HUES64 (cell line): ENCODE measurements at regions not wholly inside any gene's neighbourhood (a gene's known extent, or its start where the extent isn't known, plus 50 kb on each side); places are given as distances from the start of the nearest gene placed in this dataset.
"Not testable (repeated sequence)": the region's sequence is repeated elsewhere in the genome, so short reads cannot be mapped to it uniquely, and the experiment has no call there.

Source experiments
- H3K27ac ChIP-seq: 2 replicates; pipeline ENCODE4 v1.7.0; 2013; ENCODE audit warnings: low read depth, low read length, inconsistent platforms
- H3K27me3 ChIP-seq: 2 replicates; pipeline ENCODE4 v1.6.1; 2013; ENCODE audit warnings: mild to moderate bottlenecking, low read length; ENCODE audit not compliant: insufficient read depth
- H3K36me3 ChIP-seq: 2 replicates; pipeline ENCODE4 v1.6.1; 2013; ENCODE audit warnings: mild to moderate bottlenecking, low read length; ENCODE audit not compliant: insufficient read depth
- H3K4me1 ChIP-seq: 2 replicates; pipeline ENCODE4 v1.6.1; 2013; ENCODE audit warnings: mild to moderate bottlenecking, low read length, moderate library complexity; ENCODE audit not compliant: insufficient read depth
- H3K4me3 ChIP-seq: 2 replicates; pipeline ENCODE4 v1.5.1; 2013; ENCODE audit warnings: mild to moderate bottlenecking, low read length, moderate library complexity
- H3K9ac ChIP-seq: 2 replicates; pipeline ENCODE4 v1.6.1; 2013; ENCODE audit warnings: mild to moderate bottlenecking, low read depth, low read length
- H3K9me3 ChIP-seq: 2 replicates; pipeline ENCODE4 v1.6.1; 2013; ENCODE audit warnings: low read depth, low read length; ENCODE audit not compliant: insufficient read depth
- WGBS: fragments of 150-250, 120-280 bp; methylation state at CpG from one replicate; pipeline ENCODE4 v1.1.7; 2013; ENCODE audit warnings: missing lambda C conversion rate; 5-methylcytosine and 5-hydroxymethylcytosine counted together

DNA sequence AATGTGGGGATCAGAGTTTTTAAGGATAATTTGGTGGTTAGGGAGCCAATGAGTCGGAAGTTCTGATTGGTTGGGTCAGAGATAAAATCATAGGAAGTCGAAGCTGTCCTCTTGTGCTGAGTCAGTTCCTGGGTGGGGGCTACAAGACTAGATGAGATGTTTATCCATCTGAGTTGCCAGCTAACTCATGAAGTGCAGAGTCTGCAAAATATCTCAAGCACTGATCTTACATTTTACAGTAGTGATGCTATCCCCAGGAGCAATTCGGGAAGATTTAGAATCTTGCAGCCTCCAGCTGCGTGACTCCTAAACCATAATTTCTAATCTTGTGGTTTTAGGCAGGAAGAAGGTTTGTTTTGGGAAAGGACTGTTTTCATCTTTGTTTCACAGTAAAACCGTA lies 565.8 kb upstream of the SPANXN1 start:
- H3K9ac ChIP-seq, result no peak overlapping the region
- no peaks in the 10 kb centered on the region for H3K36me3 ChIP-seq
- H3K27me3 ChIP-seq, result no peaks in the 10 kb centered on the region
- H3K4me3 ChIP-seq, result no peak overlapping the region
- H3K9me3 ChIP-seq, result peaks cover 52% of the 10 kb centered on the region
- no peaks in the 10 kb centered on the region for H3K4me1 ChIP-seq
- WGBS, result 95% methylated on average over 4 of the region's 5 CpGs
- H3K27ac ChIP-seq, result no peak overlapping the region

GRCh38 chrX:144683247-144683646 lies 564.1 kb upstream of the SPANXN1 start:
- Histone ChIP-seq H3K27me3 (no peaks in the 10 kb centered on the region), H3K9me3 (peaks cover 52% of the 10 kb centered on the region), H3K36me3 (no peaks in the 10 kb centered on the region), H3K4me1 (no peaks in the 10 kb centered on the region), H3K9ac (no peak overlapping the region), H3K27ac (no peak overlapping the region), H3K4me3 (no peak overlapping the region)
- WGBS, result 93% methylated on average over 3 of the region's 4 CpGs

DNA sequence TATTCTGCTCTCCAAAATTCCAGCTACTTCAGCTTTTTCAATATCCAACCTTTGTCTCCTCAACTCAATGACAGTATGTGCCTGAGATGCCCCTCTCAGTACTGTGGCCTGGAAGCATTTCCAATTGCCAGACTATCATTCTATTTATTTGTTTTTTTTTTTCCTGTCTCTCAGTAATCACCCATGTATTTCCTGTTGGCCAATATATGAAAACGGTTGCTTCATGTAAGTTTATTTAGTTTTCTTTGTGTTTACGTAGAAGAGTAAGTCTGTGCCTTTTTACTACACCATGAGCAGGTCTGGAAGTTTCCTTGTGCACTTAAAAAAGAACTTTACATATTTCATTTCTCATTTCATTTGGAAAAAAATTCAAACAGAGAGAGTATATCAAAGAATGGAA lies 537.5 kb upstream of the SPANXN1 start:
- Histone ChIP-seq H3K9ac (no peak overlapping the region), H3K27me3 (no peaks in the 10 kb centered on the region), H3K27ac (no peak overlapping the region), H3K36me3 (no peaks in the 10 kb centered on the region), H3K4me1 (no peaks in the 10 kb centered on the region), H3K9me3 (peaks cover 55% of the 10 kb centered on the region), H3K4me3 (no peak overlapping the region)
- WGBS, result no CpG with 5 or more reads among the region's 2 CpGs

DNA sequence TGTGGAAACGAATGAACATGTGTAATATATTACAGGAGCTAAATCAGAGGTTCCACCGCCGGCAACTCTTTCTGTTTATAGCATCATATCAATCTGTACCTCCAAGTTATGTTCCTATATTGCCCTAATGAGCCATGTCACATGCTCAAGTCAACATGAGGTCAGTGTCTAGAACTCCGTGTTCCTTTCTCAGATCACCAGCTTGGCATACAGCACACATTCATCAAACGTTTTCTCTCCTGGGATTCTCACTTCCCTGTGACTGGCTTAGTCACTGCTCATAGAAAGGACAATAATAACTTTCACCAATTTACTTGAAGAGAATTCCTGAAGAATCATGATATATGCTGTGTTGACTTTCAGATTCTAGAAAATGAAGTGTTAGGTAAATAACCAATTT lies 532.0 kb upstream of the SPANXN1 start:
- peaks cover 37% of the 10 kb centered on the region for H3K9me3 ChIP-seq
- 81% methylated on average over 5 of the region's 5 CpGs for WGBS
- H3K4me3 ChIP-seq, result no peak overlapping the region
- no peaks in the 10 kb centered on the region for H3K4me1 ChIP-seq
- H3K9ac ChIP-seq, result no peak overlapping the region
- no peaks in the 10 kb centered on the region for H3K27me3 ChIP-seq
- H3K36me3 ChIP-seq, result no peaks in the 10 kb centered on the region
- H3K27ac ChIP-seq, result no peak overlapping the region

GRCh38 chrX:144716187-144716586 lies 531.1 kb upstream of the SPANXN1 start:
- H3K27ac ChIP-seq, result no peak overlapping the region
- H3K4me3 ChIP-seq, result no peak overlapping the region
- H3K27me3 ChIP-seq, result no peaks in the 10 kb centered on the region
- H3K9ac ChIP-seq, result no peak overlapping the region
- peaks cover 31% of the 10 kb centered on the region for H3K9me3 ChIP-seq
- 66% methylated on average over 3 of the region's 4 CpGs for WGBS
- H3K36me3 ChIP-seq, result no peaks in the 10 kb centered on the region
- no peaks in the 10 kb centered on the region for H3K4me1 ChIP-seq

- no peak overlapping the region for H3K4me3 ChIP-seq
- no peak overlapping the region for H3K9ac ChIP-seq
- WGBS, result 65% methylated on average over 1 of the region's 1 CpG
- no peaks in the 10 kb centered on the region for H3K4me1 ChIP-seq
- peaks cover 38% of the 10 kb centered on the region for H3K9me3 ChIP-seq
- H3K36me3 ChIP-seq, result no peaks in the 10 kb centered on the region
- no peak overlapping the region for H3K27ac ChIP-seq
- no peaks in the 10 kb centered on the region for H3K27me3 ChIP-seq
These were observed 529.6 kb upstream of the SPANXN1 start for GRCh38 chrX:144717682-144718081.

GRCh38 chrX:144722307-144722706 lies 525.0 kb upstream of the SPANXN1 start:
- H3K9ac ChIP-seq, result no peak overlapping the region
- 66% methylated on average over 6 of the region's 6 CpGs for WGBS

DNA sequence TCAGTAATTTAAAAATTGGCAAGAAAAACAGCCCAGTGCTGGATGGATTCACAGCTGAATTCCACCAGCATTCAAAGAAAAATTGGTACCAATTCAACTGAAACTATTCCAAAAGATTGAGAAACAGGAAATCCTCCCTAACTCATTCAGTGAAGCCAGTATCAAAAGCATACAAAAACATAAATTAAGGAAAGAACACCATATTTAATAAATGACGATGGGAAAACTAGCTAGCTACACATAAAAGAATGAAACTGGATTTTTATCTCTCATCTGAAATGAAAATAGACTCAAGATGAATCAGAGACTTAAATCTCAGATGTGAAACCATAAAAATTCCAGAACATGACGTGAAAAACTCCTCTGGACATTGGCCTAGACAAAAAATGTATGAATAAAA lies 516.8 kb upstream of the SPANXN1 start:
- Histone ChIP-seq H3K9me3 (peaks cover 34% of the 10 kb centered on the region; the same call in 1 of the 2 replicates), H3K27ac (no peak overlapping the region), H3K9ac (no peak overlapping the region), H3K4me1 (no peaks in the 10 kb centered on the region), H3K27me3 (no peaks in the 10 kb centered on the region), H3K36me3 (no peaks in the 10 kb centered on the region), H3K4me3 (no peak overlapping the region)
- 20% methylated on average over 1 of the region's 2 CpGs for WGBS

More at GRCh38 chrX:144722307-144722706, 525.0 kb upstream of the SPANXN1 start:
- Histone ChIP-seq H3K27ac (no peak overlapping the region), H3K27me3 (no peaks in the 10 kb centered on the region), H3K4me3 (no peak overlapping the region), H3K4me1 (no peaks in the 10 kb centered on the region), H3K9me3 (peaks cover 56% of the 10 kb centered on the region), H3K36me3 (no peaks in the 10 kb centered on the region)

GRCh38 chrX:144732588-144732987 lies 514.7 kb upstream of the SPANXN1 start:
- Histone ChIP-seq H3K9ac (no peak overlapping the region), H3K4me1 (no peaks in the 10 kb centered on the region), H3K4me3 (no peak overlapping the region), H3K9me3 (peaks cover 27% of the 10 kb centered on the region; the same call in 1 of the 2 replicates), H3K36me3 (no peaks in the 10 kb centered on the region), H3K27me3 (no peaks in the 10 kb centered on the region), H3K27ac (no peak overlapping the region)
- 76% methylated on average over 4 of the region's 4 CpGs for WGBS

DNA sequence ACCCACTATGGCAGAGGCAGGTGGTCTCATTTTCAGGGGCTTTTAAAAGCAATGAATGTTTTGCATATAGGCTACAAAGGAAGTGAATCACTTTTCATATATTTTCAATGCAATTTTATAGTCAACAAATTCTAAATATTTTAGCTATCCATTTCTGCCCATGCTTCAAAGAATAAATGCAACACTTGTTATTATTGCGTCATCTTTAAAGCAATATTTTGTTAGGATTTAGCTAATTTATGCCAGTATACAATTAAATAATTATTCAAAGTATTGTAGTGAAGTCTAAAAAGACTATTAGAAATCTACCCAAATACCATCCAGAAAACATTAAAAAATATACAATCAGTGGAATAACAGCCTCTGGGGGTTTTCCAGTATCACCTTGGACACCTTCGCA lies 509.1 kb upstream of the SPANXN1 start:
- no peak overlapping the region for H3K4me3 ChIP-seq
- no peaks in the 10 kb centered on the region for H3K27me3 ChIP-seq
- H3K36me3 ChIP-seq, result no peaks in the 10 kb centered on the region
- no peaks in the 10 kb centered on the region for H3K4me1 ChIP-seq
- WGBS, result 67% methylated on average over 1 of the region's 2 CpGs
- no peak overlapping the region for H3K9ac ChIP-seq
- peaks cover 52% of the 10 kb centered on the region; the same call in 1 of the 2 replicates for H3K9me3 ChIP-seq
- no peak overlapping the region for H3K27ac ChIP-seq

DNA sequence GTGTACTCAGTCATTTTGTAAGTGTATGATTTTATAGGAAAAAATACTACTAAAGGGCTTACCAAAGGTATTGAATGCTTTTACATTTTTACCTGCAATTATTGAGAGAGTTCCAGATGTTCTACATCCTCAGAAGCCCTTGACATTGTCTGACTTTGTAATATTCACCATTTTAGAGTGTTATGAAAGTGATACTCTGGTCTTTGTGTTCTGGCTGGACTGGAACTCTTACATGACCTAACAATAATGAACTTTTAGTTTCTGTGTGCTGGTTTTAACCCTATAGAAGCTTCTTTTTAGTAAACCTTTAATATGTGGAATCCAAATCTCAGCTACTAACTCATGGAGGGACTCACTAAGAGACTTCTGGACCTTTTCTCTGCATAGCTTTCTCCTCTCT lies 478.8 kb upstream of the SPANXN1 start:
- no peak overlapping the region for H3K4me3 ChIP-seq
- no peaks in the 10 kb centered on the region for H3K36me3 ChIP-seq
- no peak overlapping the region for H3K27ac ChIP-seq
- no peaks in the 10 kb centered on the region for H3K27me3 ChIP-seq
- H3K9me3 ChIP-seq, result peaks cover 65% of the 10 kb centered on the region
- no peak overlapping the region for H3K9ac ChIP-seq
- no peaks in the 10 kb centered on the region for H3K4me1 ChIP-seq

DNA sequence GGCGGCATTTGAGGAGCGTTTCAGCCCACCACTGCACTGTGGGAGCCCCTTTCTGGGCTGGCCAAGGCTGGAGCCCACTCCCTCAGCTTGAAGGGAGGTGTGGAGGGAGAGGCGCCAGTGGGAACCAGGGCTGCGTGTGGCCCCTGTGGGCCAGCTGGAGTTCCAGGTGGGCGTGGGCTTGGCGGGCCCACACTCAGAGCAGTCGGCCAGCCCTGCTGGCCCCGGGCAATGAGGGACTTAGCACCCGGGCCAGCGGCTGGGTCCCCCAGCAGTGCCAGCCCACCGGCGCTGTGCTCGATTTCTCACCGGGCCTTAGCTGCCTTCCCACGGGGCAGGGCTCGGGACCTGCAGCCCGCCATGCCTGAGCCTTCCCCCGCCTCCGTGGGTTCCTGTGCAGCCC lies 463.8 kb upstream of the SPANXN1 start:
- H3K27ac ChIP-seq, H3K27me3 ChIP-seq, H3K4me3 ChIP-seq, H3K36me3 ChIP-seq, H3K4me1 ChIP-seq, H3K9ac ChIP-seq: not testable (repeated sequence)
- peaks cover 42% of the 10 kb centered on the region for H3K9me3 ChIP-seq
- WGBS, result 94% methylated on average over 19 of the region's 19 CpGs
